Upper lobe of left lung (tissue), 4 donors: ENCODE measurements at regions not wholly inside any gene's neighbourhood (a gene's known extent, or its start where the extent isn't known, plus 50 kb on each side); places are given as distances from the start of the nearest gene placed in this dataset.

ENCODE experiments used
- EP300 ChIP-seq, 4 donors: sonication (generic); formaldehyde crosslinking; IDR thresholded peaks; one replicate each; pipeline ENCODE4 v1.5.1; 2017; ENCODE audit warnings: antibody characterized with exemption in 4 of 4, control low read depth in 2 of 4
- POLR2A ChIP-seq, 4 donors: fragments of 450-650 bp; IDR thresholded peaks; one replicate each; pipeline ENCODE4 v1.5.1; 2016 to 2017; ENCODE audit warnings: antibody characterized with exemption in 4 of 4, mild to moderate bottlenecking in 2 of 4
- POLR2AphosphoS5 ChIP-seq, 2 donors: sonication (generic); formaldehyde crosslinking; IDR thresholded peaks; one replicate each; pipeline ENCODE4 v1.5.1; 2017; ENCODE audit warnings: antibody characterized with exemption in 2 of 2
- TF ChIP-seq, protein P1 (sequence below), 6 experiments: fragments of 450-650 bp in 4 of 6; fragments of 200-600 bp in 2 of 6; sonication (generic) in 2 of 6; IDR thresholded peaks; one replicate each; pipeline ENCODE4 v1.5.1; 2016 to 2019; ENCODE audit warnings: antibody characterized with exemption in 6 of 6

DNA sequence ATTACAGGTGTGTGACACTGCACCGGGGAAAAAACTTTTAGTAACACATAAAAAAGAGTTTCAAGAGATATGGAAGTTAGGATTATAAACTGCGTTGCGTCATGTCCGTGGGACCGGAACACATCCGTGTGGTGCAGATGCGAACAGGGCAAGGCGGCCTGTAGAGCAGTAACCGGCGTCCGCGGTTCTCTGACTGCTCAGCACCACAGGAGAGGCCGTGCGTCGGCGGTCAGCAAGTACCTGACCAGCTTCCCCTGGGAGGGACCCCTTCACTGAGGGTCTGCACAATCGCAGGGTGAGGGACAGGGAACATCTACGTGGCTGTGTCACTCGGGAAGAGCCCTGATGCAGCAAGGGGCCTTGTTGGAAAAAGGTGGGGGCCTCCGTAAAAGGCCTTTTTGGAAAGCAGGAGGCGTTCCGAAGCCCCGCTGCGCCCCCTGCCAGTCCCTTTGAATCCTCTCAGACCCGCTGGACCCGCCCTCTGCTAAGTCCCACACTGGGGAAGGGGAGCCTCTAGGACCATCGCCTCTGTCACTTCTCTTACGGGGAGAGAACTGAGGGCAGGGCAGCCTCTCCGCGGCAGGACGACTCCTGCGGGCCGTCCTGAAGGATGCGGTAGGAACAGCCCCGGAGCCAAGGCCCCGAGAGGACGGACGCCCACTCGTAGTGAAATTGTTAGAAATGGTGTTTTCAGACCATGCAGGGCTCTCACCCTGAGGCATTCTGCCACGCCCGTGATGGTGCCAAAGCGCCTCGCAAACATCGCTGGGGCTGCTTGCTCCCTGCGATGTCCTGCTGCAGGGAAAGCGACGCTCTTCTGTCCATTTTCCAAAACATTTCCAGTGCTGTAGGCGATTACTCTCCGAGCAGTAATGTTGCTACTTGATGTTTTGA, 771.6 kb upstream of the COBL start:
- TF ChIP-seq POLR2A (IDR thresholded peaks at IDR 0.05) (no peak), EP300 (IDR thresholded peaks at IDR 0.05) (no peak), POLR2AphosphoS5 (IDR thresholded peaks at IDR 0.05) (no peak)
- TF ChIP-seq, protein P1, sequence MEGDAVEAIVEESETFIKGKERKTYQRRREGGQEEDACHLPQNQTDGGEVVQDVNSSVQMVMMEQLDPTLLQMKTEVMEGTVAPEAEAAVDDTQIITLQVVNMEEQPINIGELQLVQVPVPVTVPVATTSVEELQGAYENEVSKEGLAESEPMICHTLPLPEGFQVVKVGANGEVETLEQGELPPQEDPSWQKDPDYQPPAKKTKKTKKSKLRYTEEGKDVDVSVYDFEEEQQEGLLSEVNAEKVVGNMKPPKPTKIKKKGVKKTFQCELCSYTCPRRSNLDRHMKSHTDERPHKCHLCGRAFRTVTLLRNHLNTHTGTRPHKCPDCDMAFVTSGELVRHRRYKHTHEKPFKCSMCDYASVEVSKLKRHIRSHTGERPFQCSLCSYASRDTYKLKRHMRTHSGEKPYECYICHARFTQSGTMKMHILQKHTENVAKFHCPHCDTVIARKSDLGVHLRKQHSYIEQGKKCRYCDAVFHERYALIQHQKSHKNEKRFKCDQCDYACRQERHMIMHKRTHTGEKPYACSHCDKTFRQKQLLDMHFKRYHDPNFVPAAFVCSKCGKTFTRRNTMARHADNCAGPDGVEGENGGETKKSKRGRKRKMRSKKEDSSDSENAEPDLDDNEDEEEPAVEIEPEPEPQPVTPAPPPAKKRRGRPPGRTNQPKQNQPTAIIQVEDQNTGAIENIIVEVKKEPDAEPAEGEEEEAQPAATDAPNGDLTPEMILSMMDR (IDR thresholded peaks at IDR 0.05), result no peak
